ENCODE measurements at regions not wholly inside any gene's neighbourhood (a gene's known extent, or its start where the extent isn't known, plus 50 kb on each side); places are given as distances from the start of the nearest gene placed in this dataset.

DNA sequence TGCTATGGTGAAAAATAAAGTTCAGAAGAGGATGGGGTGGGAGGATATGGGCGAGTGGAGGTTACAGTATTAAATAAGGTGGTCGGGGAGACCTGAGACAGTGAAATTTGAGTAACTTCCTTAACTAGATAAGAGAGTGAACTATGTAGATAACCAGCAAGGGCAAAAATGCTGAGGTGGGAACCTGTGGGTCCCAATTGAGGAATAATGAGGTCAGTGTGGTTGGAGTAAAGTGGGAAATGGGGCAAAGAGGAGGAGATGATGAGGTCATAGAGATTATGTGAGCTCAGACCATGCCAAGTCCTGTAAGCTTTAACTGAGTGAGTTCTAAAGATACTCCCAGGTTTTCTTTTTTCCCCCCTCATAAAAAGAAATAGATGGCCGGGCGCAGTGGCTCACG, 614.6 kb upstream of the PLXNA2 start:
- Histone ChIP-seq H3K79me2 (ENCODE audit: low read depth) (no peaks in the 10 kb centered on the region), H3K4me3 (no peak overlapping the region), H3K27ac (no peak overlapping the region), H2AFZ (no peak overlapping the region), H3K36me3 (ENCODE audit: low read depth) (no peaks in the 10 kb centered on the region), H3F3A (ENCODE audit: insufficient read depth, low read depth) (no peaks in the 10 kb centered on the region), H3K9me3 (ENCODE audit: insufficient read depth, low read depth) (no peaks in the 10 kb centered on the region; the same call in 1 of the 2 replicates), H3K27me3 (ENCODE audit: insufficient read depth, low read depth) (peaks cover 21% of the 10 kb centered on the region), H4K20me1 (ENCODE audit: insufficient read depth) (no peaks in the 10 kb centered on the region), H3K9me2 (ENCODE audit: insufficient read depth) (no peaks in the 10 kb centered on the region), H3K4me2 (no peak overlapping the region), H3K4me1 (replicated peaks; ENCODE audit: insufficient read depth) (no peaks in the 10 kb centered on the region)
- TF ChIP-seq, protein P1, sequence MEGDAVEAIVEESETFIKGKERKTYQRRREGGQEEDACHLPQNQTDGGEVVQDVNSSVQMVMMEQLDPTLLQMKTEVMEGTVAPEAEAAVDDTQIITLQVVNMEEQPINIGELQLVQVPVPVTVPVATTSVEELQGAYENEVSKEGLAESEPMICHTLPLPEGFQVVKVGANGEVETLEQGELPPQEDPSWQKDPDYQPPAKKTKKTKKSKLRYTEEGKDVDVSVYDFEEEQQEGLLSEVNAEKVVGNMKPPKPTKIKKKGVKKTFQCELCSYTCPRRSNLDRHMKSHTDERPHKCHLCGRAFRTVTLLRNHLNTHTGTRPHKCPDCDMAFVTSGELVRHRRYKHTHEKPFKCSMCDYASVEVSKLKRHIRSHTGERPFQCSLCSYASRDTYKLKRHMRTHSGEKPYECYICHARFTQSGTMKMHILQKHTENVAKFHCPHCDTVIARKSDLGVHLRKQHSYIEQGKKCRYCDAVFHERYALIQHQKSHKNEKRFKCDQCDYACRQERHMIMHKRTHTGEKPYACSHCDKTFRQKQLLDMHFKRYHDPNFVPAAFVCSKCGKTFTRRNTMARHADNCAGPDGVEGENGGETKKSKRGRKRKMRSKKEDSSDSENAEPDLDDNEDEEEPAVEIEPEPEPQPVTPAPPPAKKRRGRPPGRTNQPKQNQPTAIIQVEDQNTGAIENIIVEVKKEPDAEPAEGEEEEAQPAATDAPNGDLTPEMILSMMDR (conservative IDR thresholded peaks at IDR 0.05) = no peak
- TF ChIP-seq EZH2 (IDR thresholded peaks at IDR 0.05; ENCODE audit: low read depth) = no peak
- ChIA-PET CTCF (no interaction called here), POLR2A (ENCODE audit: unreplicated experiment) (no interaction called here)
- no peak for DNase-seq
- BruUV-seq (replicated peaks) = no TSS peak
- intact Hi-C loops (cut with micrococcal nuclease; ENCODE audit: unreplicated experiment) = no loop called here

DNA sequence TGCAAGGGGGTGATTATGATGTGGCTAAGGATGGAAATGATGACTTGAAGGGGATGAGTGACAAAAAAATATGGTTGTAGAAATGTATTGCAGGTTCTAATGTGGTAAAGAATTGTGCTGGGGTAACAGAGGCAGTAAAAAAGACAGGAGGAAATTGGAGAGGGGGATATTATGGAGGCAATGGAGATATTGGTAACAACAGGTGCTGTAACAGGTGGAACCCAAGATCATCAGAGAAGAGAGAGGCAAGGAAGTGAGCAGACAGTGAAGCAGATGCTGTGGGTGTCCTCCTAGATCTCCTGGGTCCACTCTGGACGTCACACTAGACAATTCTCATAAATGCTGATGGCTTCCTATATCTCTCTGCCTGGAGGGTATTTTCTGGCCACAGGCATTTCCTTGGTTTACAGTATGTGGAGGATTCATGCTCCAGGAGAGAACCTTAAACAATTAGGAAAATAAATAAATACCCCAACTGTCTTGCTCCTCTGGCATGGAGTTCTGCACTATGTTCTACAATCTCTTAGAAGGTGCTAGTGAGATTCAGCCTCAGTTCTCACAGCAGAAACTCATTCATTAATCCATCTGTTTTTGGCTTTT, 620.3 kb upstream of the PLXNA2 start:
- intact Hi-C loops (cut with micrococcal nuclease; ENCODE audit: unreplicated experiment) = no loop called here
- BruUV-seq (replicated peaks) = no TSS peak
- CTCF ChIA-PET = no interaction called here

GRCh38 chr1:208866386-208866955, 622.3 kb upstream of the PLXNA2 start:
- Histone ChIP-seq H3K4me3 (no peak overlapping the region), H3K27ac (no peak overlapping the region), H4K20me1 (ENCODE audit: insufficient read depth) (no peaks in the 10 kb centered on the region), H3K27me3 (ENCODE audit: insufficient read depth, low read depth) (peaks cover 8% of the 10 kb centered on the region), H3K9me3 (ENCODE audit: insufficient read depth, low read depth) (no peaks in the 10 kb centered on the region), H3K79me2 (ENCODE audit: low read depth) (no peaks in the 10 kb centered on the region), H3K36me3 (ENCODE audit: low read depth) (no peaks in the 10 kb centered on the region), H3K4me2 (no peak overlapping the region), H3F3A (ENCODE audit: insufficient read depth, low read depth) (no peaks in the 10 kb centered on the region), H3K9me2 (ENCODE audit: insufficient read depth) (no peaks in the 10 kb centered on the region), H2AFZ (no peak overlapping the region), H3K4me1 (replicated peaks; ENCODE audit: insufficient read depth) (no peaks in the 10 kb centered on the region)
- no peak for DNase-seq
- CTCF ChIA-PET = no interaction called here
- intact Hi-C loops (cut with micrococcal nuclease; ENCODE audit: unreplicated experiment) = no loop called here
- POLR2A ChIA-PET (ENCODE audit: unreplicated experiment) = no interaction called here
- BruUV-seq (replicated peaks) = no TSS peak
- no peak for TF ChIP-seq EZH2 (IDR thresholded peaks at IDR 0.05; ENCODE audit: low read depth)

More for the DNA sequence above, 620.3 kb upstream of the PLXNA2 start:
- H3K79me2 ChIP-seq (ENCODE audit: low read depth) = no peaks in the 10 kb centered on the region
- H3K27ac ChIP-seq = no peak overlapping the region
- no peaks in the 10 kb centered on the region for H4K20me1 ChIP-seq (ENCODE audit: insufficient read depth)
- H3F3A ChIP-seq (ENCODE audit: insufficient read depth, low read depth) = no peaks in the 10 kb centered on the region
- no peaks in the 10 kb centered on the region for H3K9me2 ChIP-seq (ENCODE audit: insufficient read depth)
- POLR2A ChIA-PET (ENCODE audit: unreplicated experiment) = no interaction called here
- no peaks in the 10 kb centered on the region for H3K36me3 ChIP-seq (ENCODE audit: low read depth)
- peaks cover 8% of the 10 kb centered on the region for H3K27me3 ChIP-seq (ENCODE audit: insufficient read depth, low read depth)
- no peaks in the 10 kb centered on the region for H3K9me3 ChIP-seq (ENCODE audit: insufficient read depth, low read depth)
- H2AFZ ChIP-seq = no peak overlapping the region
- TF ChIP-seq EZH2 (IDR thresholded peaks at IDR 0.05; ENCODE audit: low read depth) = no peak
- TF ChIP-seq, protein P1 (conservative IDR thresholded peaks at IDR 0.05) = no peak
- no peak overlapping the region for H3K4me3 ChIP-seq
- no peaks in the 10 kb centered on the region for H3K4me1 ChIP-seq (replicated peaks; ENCODE audit: insufficient read depth)
- H3K4me2 ChIP-seq = no peak overlapping the region
- no peak for DNase-seq

Data from PC-9 (cell line).